OCI-LY7 (cell line): ENCODE measurements at regions not wholly inside any gene's neighbourhood (a gene's known extent, or its start where the extent isn't known, plus 50 kb on each side); places are given as distances from the start of the nearest gene placed in this dataset.

Source experiments
- BruUV-seq: library from RNA; stranded (reverse); fragments of 400-500 nt; replicated peaks from 2 replicates; lab custom pipeline; 2021; lab: Mats Ljungman, UMichigan
- CTCF ChIA-PET: fragments of 300-600 bp; sonication (Branson Sonifier 250); formaldehyde crosslinking; loops from one replicate; lab custom pipeline; 2022; ENCODE audit warnings: antibody characterized with exemption; ENCODE audit not compliant: unreplicated experiment; lab: Charles Lee
- POLR2A ChIA-PET: fragments of 300-600 bp; sonication (Branson Sonifier 250); formaldehyde crosslinking; loops from one replicate; lab custom pipeline; 2022; ENCODE audit warnings: antibody characterized with exemption; lab: Charles Lee
- DNase-seq: peaks from one replicate; pipeline ENCODE4 v3.0.0-alpha.2; 2015; ENCODE audit warnings: low spot score
- H2AFZ ChIP-seq: fragments of 200-600 bp; sonication (generic), shearing (Covaris generic); 2 replicates; pipeline ENCODE4 v1.6.1; 2014; ENCODE audit warnings: mild to moderate bottlenecking, antibody characterized with exemption, low read length, moderate library complexity
- H3K27ac ChIP-seq: fragments of 200-600 bp; sonication (generic); 2 replicates; pipeline ENCODE4 v1.5.1; 2014; ENCODE audit warnings: mixed run types, low read depth, mild to moderate bottlenecking, moderate library complexity, low read length, inconsistent platforms; ENCODE audit not compliant: poor library complexity, severe bottlenecking
- H3K36me3 ChIP-seq: fragments of 200-600 bp; sonication (generic); 2 replicates; pipeline ENCODE4 v1.6.1; 2014; ENCODE audit warnings: mild to moderate bottlenecking, antibody characterized with exemption, low read length, moderate library complexity, mixed read lengths; ENCODE audit not compliant: insufficient read depth
- H3K4me1 ChIP-seq: fragments of 200-600 bp; sonication (generic); 2 replicates; pipeline ENCODE4 v1.5.1; 2014; ENCODE audit warnings: mild to moderate bottlenecking, low read length; ENCODE audit not compliant: insufficient read depth, poor library complexity, severe bottlenecking
- H3K4me2 ChIP-seq: fragments of 200-600 bp; sonication (generic); 2 replicates; pipeline ENCODE4 v1.6.1; 2014; ENCODE audit warnings: mild to moderate bottlenecking, low read length
- H3K4me3 ChIP-seq: fragments of 200-600 bp; sonication (generic); 2 replicates; pipeline ENCODE4 v1.5.1; 2014; ENCODE audit warnings: mild to moderate bottlenecking, low read depth, low read length; ENCODE audit not compliant: poor library complexity, severe bottlenecking
- H3K79me2 ChIP-seq: fragments of 200-600 bp; sonication (generic); 2 replicates; pipeline ENCODE4 v1.6.1; 2016; ENCODE audit warnings: low read depth, mild to moderate bottlenecking, low read length, moderate library complexity, mixed read lengths; ENCODE audit not compliant: insufficient read depth
- H3K9me2 ChIP-seq: fragments of 200-600 bp; sonication (generic); 2 replicates; pipeline ENCODE4 v1.6.1; 2016; ENCODE audit warnings: mild to moderate bottlenecking, low read length, mixed read lengths; ENCODE audit not compliant: insufficient read depth
- H3K9me3 ChIP-seq: fragments of 200-600 bp; sonication (generic); 2 replicates; pipeline ENCODE4 v1.6.1; 2014; ENCODE audit warnings: mild to moderate bottlenecking, mixed run types, low read length, mixed read lengths
- H4K20me1 ChIP-seq: fragments of 200-600 bp; sonication (generic); 2 replicates; pipeline ENCODE4 v1.6.1; 2014; ENCODE audit warnings: mild to moderate bottlenecking, antibody characterized with exemption, low read length, moderate library complexity, mixed read lengths; ENCODE audit not compliant: insufficient read depth
- EZH2phosphoT487 ChIP-seq: fragments of 200-600 bp; sonication (generic); IDR thresholded peaks from 2 replicates; pipeline ENCODE4 v1.6.1; 2018; ENCODE audit warnings: low read depth, borderline replicate concordance, mild to moderate bottlenecking, mixed run types, antibody characterized with exemption, low read length, moderate library complexity, mixed read lengths
- intact Hi-C: fragments of 100-400 bp; cut with micrococcal nuclease; formaldehyde crosslinking; loops from one replicate; pipeline ENCODE4 v1.10.0; 2022; ENCODE audit not compliant: unreplicated experiment
- TF ChIP-seq, protein P1 (sequence below): fragments of 200-600 bp; sonication (generic); conservative IDR thresholded peaks from 2 replicates; pipeline ENCODE4 v1.5.1; 2014; ENCODE audit warnings: mild to moderate bottlenecking, antibody characterized with exemption, low read length, moderate library complexity, mixed read lengths

DNA sequence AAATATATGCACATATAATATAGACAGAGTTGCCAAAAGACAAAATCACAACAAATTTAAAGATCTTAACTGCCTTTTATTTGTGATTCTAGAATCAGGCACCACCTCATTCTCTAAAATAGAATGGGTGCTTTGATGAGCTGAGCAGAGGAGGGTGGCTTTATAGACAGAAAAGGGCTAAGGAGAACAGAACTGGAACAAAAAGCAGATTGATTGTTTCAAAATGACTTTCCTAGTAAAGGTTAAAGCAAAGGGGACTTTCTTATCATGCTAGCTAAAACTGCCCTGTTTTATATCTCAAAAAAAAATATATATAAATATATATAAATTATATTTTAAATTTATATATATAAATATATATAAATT, 287.6 kb downstream of the FAT3 start:
- Histone ChIP-seq H3K79me2 (no peaks in the 10 kb centered on the region), H2AFZ (no peak overlapping the region), H3K36me3 (no peaks in the 10 kb centered on the region), H3K4me3 (no peak overlapping the region), H4K20me1 (no peaks in the 10 kb centered on the region), H3K27ac (no peak overlapping the region), H3K9me3 (no peaks in the 10 kb centered on the region), H3K4me1 (no peaks in the 10 kb centered on the region), H3K9me2 (no peaks in the 10 kb centered on the region), H3K4me2 (no peak overlapping the region)
- ChIA-PET CTCF (no interaction called here), POLR2A (no interaction called here)
- no peak for DNase-seq
- TF ChIP-seq EZH2phosphoT487 = no peak
- TF ChIP-seq, protein P1, sequence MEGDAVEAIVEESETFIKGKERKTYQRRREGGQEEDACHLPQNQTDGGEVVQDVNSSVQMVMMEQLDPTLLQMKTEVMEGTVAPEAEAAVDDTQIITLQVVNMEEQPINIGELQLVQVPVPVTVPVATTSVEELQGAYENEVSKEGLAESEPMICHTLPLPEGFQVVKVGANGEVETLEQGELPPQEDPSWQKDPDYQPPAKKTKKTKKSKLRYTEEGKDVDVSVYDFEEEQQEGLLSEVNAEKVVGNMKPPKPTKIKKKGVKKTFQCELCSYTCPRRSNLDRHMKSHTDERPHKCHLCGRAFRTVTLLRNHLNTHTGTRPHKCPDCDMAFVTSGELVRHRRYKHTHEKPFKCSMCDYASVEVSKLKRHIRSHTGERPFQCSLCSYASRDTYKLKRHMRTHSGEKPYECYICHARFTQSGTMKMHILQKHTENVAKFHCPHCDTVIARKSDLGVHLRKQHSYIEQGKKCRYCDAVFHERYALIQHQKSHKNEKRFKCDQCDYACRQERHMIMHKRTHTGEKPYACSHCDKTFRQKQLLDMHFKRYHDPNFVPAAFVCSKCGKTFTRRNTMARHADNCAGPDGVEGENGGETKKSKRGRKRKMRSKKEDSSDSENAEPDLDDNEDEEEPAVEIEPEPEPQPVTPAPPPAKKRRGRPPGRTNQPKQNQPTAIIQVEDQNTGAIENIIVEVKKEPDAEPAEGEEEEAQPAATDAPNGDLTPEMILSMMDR = no peak
- intact Hi-C loops = no loop called here
- BruUV-seq = no TSS peak

DNA sequence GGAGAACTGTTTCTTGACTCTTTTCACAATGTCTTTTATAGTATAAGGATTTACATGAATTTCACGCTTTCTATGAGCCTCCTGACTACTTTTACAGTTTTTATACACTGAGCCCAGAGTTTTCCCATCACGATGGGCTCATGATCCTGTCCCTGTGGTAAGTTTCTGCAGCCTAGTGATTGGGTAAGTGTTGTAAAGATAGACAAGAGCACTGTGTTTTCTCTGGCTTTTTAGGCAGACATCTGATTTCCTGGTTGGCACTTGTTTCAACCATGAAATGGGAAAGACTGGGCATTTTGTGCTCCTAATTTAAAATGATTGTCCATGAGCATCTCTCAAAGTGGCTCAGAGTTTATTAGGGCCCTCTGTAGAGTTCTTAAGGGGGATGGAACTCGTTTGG, 299.0 kb downstream of the FAT3 start:
- no TSS peak for BruUV-seq
- no peaks in the 10 kb centered on the region for H3K36me3 ChIP-seq
- no peaks in the 10 kb centered on the region for H3K4me1 ChIP-seq
- intact Hi-C loops = no loop called here
- H3K4me2 ChIP-seq = no peak overlapping the region
- no peaks in the 10 kb centered on the region for H3K9me3 ChIP-seq
- POLR2A ChIA-PET = no interaction called here
- H3K79me2 ChIP-seq = no peaks in the 10 kb centered on the region
- DNase-seq = no peak
- CTCF ChIA-PET = no interaction called here
- no peak overlapping the region for H3K4me3 ChIP-seq
- no peaks in the 10 kb centered on the region for H3K9me2 ChIP-seq
- no peak overlapping the region for H2AFZ ChIP-seq
- no peaks in the 10 kb centered on the region for H4K20me1 ChIP-seq
- no peak overlapping the region for H3K27ac ChIP-seq
- no peak for TF ChIP-seq EZH2phosphoT487
- TF ChIP-seq, protein P1 = no peak

DNA sequence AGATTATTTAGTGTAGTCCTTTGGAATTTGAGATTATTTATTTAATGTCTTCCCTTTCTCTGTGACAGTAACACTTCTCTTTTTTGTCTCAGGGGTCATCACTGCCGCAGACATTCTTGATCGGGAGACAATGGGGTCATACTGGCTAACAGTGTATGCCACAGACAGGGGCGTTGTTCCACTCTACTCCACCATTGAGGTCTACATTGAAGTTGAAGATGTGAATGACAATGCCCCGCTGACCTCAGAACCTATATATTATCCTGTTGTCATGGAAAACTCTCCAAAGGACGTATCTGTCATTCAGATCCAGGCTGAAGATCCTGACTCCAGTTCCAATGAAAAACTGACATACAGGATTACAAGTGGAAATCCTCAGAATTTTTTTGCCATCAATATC, 299.9 kb downstream of the FAT3 start:
- Histone ChIP-seq H4K20me1 (no peaks in the 10 kb centered on the region), H3K4me3 (no peak overlapping the region), H3K9me2 (no peaks in the 10 kb centered on the region), H3K4me2 (no peak overlapping the region), H3K9me3 (no peaks in the 10 kb centered on the region), H3K27ac (no peak overlapping the region), H2AFZ (no peak overlapping the region), H3K36me3 (no peaks in the 10 kb centered on the region), H3K79me2 (no peaks in the 10 kb centered on the region), H3K4me1 (no peaks in the 10 kb centered on the region)
- no TSS peak for BruUV-seq
- intact Hi-C loops = no loop called here
- CTCF ChIA-PET = no interaction called here
- no peak for DNase-seq
- POLR2A ChIA-PET = no interaction called here
- TF ChIP-seq EZH2phosphoT487 = no peak
- TF ChIP-seq, protein P1 = no peak
